Fibroblast of lung (primary cell): ENCODE measurements at regions not wholly inside any gene's neighbourhood (a gene's known extent, or its start where the extent isn't known, plus 50 kb on each side); places are given as distances from the start of the nearest gene placed in this dataset.

Experiments
- EZH2 ChIP-seq: IDR thresholded peaks from 2 replicates; pipeline ENCODE4 v1.5.1; 2012; ENCODE audit warnings: low read length, control low read depth, mild to moderate bottlenecking; ENCODE audit errors: missing control alignments
- TF ChIP-seq, protein P1 (sequence below), 2 donors: IDR thresholded peaks in 1 of 2; conservative IDR thresholded peaks in 1 of 2; 1 replicate in 1 of 2; 2 replicates in 1 of 2; pipeline ENCODE4 v1.5.1; 2011 to 2012; ENCODE audit warnings: low read length in 2 of 2, control low read depth in 1 of 2, inconsistent platforms in 1 of 2, low read depth in 1 of 2, mild to moderate bottlenecking in 1 of 2

GRCh38 chr14:47988175-47988574 is 312.8 kb upstream of the MDGA2 start:
- TF ChIP-seq, protein P1, sequence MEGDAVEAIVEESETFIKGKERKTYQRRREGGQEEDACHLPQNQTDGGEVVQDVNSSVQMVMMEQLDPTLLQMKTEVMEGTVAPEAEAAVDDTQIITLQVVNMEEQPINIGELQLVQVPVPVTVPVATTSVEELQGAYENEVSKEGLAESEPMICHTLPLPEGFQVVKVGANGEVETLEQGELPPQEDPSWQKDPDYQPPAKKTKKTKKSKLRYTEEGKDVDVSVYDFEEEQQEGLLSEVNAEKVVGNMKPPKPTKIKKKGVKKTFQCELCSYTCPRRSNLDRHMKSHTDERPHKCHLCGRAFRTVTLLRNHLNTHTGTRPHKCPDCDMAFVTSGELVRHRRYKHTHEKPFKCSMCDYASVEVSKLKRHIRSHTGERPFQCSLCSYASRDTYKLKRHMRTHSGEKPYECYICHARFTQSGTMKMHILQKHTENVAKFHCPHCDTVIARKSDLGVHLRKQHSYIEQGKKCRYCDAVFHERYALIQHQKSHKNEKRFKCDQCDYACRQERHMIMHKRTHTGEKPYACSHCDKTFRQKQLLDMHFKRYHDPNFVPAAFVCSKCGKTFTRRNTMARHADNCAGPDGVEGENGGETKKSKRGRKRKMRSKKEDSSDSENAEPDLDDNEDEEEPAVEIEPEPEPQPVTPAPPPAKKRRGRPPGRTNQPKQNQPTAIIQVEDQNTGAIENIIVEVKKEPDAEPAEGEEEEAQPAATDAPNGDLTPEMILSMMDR (conservative IDR thresholded peaks at IDR 0.05 in 1 of 2, IDR thresholded peaks at IDR 0.05 in 1 of 2; ENCODE audit: low read depth in 1 of 2, low read length in 2 of 2), result no peak
- no peak for TF ChIP-seq EZH2
